Stimulated activated CD4-positive, alpha-beta T cell treated with anti-CD3 and anti-CD28 coated beads, TNF-alpha, amount 100 ng/mL, for 1 hour (primary cell): ENCODE measurements at regions not wholly inside any gene's neighbourhood (a gene's known extent, or its start where the extent isn't known, plus 50 kb on each side); places are given as distances from the start of the nearest gene placed in this dataset.

ENCODE experiments used
- DNase-seq, 3 donors: peaks; one replicate each; pipeline ENCODE4 v3.0.0-alpha.2; 2020; ENCODE audit warnings: low read depth in 3 of 3, low spot score in 1 of 3

DNA sequence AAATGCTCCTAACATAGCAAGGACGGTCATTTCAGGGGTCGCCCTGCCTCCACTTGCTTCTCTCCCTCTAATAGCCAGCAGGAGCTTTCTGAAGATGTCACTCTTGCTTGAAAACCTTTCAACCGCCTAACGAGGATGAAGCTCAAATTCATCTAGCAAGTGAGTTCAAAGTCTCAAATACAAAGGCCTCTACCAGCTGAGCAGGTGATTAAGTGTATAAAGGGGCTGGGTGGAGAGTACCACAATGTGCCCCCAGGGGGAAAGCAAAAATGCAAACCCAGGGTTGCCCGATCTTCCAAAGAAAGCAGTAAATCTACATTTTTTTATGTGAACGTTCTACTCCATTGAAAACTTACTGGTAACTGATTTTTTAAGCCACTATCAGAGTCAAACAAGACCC, 50.4 kb upstream of the GRIP2 start:
- no peak for DNase-seq

DNA sequence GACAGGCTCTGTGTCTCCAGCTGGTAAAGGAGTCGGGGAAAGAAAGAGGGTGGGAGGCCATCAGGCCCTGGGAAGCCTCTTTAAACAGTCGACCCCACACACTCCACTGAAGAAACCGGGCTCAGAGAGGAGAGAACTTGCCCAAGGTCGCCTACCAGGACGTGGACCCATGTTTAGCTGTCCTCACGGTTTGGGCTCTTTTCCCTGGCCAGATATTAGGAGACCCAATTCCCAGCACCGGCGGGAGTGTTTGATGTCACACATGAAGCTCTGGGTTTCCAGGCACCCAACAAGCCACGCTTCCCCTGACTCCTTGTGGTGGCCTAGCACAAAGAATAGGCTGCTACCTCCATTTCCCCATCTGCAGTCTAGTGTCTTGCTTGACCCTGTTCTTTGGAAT, 52.2 kb upstream of the GRIP2 start:
- DNase-seq = no peak

GRCh38 chr3:14592836-14593235, 52.7 kb upstream of the GRIP2 start:
- no peak for DNase-seq

- no peak for DNase-seq
These were observed 54.1 kb upstream of the GRIP2 start for GRCh38 chr3:14594234-14594633.

GRCh38 chr3:14595561-14595960, 55.4 kb upstream of the GRIP2 start:
- no peak for DNase-seq

DNA sequence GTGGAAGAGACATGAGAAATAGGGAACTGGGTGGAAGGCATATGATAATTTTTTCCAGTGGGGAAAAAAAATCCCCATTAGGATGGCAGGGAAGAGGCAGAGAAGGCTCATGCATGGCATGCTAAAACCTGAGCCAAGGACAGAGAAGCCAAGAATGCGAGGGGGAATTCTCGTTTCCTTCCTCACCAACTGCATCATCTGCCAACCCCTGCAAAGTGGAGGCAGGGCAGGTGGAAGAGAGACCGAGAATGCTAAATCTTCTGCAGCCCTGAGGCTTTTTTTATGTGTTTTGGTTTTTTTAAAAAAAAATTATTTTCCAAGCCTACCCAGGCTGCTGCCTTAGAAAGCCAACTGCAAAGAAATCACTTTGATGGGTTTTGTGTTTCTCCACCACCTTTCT, 54.3 kb upstream of the CCDC174 start:
- no peak for DNase-seq

- DNase-seq = peak in 1 of 3 donors; percentile 19
These were observed 53.4 kb upstream of the CCDC174 start for GRCh38 chr3:14598143-14598569.

DNA sequence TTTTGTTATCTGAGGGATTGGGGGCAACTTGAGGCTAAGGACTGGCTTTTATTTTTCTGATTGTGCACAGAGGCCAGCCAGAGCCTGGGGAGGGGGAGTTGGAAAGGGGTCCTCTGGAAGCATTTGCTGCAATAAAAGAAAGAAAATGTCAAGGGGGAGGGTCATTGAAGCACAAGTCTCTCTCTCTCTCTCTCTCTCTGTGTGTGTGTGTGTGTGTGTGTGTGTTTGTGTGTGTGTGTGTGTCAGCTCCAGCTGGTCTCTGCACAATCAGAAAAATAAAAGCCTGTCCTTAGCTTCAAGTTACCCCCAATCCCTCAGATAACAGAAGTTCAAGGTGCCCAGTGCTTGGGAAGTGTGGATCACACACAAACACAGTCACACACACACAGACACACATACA, 52.1 kb upstream of the CCDC174 start:
- no peak for DNase-seq

GRCh38 chr3:14600075-14600474, 51.5 kb upstream of the CCDC174 start:
- DNase-seq = no peak

DNA sequence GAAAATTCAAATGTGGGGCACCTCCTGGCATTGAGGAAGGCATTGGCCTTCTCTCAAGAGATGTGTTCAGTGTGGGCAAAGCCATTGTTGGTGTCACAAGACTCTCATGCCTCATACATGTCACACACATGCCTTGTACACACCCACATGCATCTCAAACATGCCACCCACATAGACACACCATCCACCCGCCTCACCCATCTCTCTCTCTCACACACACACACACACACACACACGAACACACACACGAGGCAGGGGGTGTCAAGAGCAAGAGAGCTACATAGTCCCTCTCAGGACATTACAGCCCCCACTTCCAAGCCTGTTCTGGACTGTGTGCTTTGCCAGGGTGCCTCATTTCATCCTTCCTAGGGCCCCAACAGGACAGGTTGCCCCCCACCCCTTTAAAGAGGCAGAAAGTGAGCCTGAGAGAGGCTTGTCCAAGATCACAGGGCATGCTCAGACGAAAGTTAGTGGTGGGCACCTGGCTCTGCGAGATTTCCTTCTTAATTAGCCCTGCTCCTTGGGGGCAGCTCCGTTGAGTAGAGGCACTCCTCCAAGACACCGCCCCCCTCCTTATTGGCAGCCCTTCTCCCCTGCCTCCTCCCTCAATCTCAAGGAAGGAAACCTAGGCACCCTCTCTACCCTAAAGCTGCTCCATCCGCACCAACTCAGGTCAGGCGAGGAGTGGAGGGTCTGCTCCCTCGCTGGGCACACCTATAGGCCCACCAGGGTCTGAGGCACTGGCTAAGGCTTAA, 50.5 kb upstream of the CCDC174 start:
- DNase-seq = no peak

DNA sequence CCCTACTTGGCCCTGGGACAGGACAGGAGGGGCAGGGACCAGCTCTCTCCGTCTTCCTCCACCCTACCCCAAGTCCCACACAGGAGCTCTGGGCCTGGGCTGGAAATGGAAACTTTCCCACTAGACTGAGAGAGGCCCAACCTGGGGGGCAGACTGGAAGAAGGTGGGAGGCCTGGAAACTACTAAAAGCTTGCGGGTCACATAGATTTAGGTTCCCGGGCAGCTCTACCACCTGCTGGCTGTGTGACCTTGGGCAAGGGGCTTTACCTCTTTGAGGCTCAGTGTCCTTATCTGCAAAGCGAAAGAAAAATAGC, 49.9 kb upstream of the CCDC174 start:
- no peak for DNase-seq
